ENCODE measurements at regions not wholly inside any gene's neighbourhood (a gene's known extent, or its start where the extent isn't known, plus 50 kb on each side); places are given as distances from the start of the nearest gene placed in this dataset.

- no peak for DNase-seq
Observed at GRCh38 chr6:95071464-95071863, 505.9 kb upstream of the MANEA start.

- no peak for DNase-seq
Observed at GRCh38 chr6:95078457-95078856, 498.9 kb upstream of the MANEA start.

GRCh38 chr6:95081231-95081630 lies 496.1 kb upstream of the MANEA start:
- no peak for DNase-seq

DNA sequence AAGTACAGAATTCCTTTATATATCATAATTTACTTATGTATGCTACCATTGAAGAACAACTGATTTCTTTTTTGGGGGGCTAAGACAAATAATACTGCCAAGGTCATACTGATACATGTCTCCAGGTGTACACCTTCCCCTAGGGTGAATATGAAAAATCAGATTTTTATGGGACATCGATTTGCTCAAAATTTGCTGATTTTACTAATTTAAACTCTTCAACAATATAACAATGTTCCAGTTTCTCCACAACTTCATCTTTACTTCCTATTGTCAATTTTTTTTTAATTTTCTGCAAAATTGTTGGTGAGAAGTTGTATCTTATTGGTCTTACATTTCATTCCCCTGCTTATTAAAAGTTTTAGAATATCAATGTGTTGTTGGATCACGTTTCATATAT lies 495.4 kb upstream of the MANEA start:
- DNase-seq: no peak

- DNase-seq: no peak
Observed at GRCh38 chr6:95083506-95083905, 493.8 kb upstream of the MANEA start.

- no peak for DNase-seq
Observed at GRCh38 chr6:95084867-95085266, 492.5 kb upstream of the MANEA start.

DNA sequence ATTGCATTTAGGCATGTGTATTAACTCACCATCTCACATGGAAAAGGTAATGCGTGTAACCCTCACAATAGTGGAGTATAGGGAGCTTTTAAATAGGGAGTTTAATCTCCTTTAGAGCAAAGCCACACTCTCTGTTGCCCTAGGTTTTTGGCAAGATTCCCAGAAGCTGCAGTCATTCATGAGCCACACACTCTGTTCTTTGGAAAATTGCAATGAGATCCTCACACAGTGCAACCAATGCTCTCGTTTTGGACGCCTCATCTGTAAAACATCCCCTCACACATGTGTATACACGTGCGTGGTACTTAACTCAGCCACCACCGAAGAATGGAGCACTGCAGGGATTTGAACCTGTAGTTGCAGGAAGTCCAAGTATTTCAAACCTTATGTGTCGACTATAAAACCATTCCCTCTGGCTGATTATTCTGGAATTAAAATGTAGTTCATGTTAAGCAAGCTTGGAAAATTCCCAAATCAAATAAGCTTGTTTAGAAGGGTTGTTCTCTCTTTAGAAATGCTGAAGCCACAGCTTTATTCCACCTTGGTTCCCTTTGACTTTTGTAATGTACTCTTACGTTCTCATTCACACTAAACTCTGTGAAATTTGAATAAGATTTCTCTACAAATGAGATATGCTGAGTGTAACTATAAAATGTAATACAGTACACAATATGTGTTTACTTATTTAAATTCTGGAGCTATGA lies 489.8 kb upstream of the MANEA start:
- DNase-seq: no peak

GRCh38 chr6:95091823-95092436 lies 485.4 kb upstream of the MANEA start:
- no peak for DNase-seq

- DNase-seq: no peak
Observed at GRCh38 chr6:95093154-95093553, 484.2 kb upstream of the MANEA start.

DNA sequence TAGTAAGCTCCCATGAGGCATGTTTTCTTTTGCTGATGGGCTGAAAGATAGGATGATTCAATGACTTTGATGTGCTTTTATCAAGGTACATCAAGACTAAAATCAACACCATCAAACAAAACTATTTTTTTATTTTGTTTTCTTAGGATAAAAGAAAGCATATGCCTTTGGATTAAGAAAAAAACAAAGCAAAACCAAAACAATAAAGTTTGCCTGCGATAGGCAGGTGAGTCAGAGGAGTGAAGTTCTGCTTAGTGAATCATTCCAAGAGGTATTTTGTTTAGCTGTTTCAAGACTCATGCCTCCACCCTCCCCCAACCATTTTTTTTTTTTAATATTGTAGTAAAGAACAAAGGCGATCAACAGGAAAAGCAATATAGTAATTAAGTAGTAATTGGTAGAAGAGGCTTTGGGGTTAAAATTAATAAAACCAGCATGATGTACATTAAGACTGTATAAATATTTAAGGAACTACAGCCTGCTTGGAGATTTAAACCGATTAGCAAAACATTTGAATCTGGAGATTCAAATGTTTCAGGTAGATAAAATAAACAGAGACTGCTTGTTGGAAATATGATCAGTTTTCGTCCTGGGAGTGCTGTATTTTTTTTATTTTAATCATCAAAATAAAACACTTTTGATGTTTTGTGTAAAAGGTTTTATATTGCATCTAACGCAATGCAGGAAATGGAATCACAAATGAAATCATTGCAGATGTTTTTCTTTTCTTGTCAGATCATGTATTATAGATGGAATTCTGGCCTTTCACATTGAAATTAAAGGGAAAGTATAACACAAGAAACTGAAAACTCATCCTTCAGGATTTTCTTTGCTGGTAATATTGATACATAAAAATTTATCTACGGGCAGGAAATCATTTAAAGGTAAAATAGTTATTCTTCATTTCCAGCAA lies 482.3 kb upstream of the MANEA start:
- no peak for DNase-seq

DNA sequence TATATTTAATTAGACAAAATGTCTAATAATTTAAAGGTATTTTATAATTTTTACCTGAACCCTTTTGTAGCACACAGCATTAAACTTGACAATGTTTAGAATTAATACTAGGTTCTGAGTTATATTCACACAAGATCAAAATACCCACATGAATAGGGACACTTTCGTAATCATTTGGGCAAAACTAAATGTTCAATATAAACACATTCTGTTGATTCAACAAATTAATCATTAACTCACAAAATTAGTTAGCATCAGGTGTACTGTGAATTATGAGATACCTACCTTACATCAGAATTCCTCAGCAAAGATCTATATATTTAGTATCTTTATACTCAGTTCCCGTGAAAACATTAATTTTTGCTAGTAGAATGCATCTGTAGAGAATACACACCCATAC lies 481.5 kb upstream of the MANEA start:
- no peak for DNase-seq

GRCh38 chr6:95099410-95099809 lies 477.9 kb upstream of the MANEA start:
- no peak for DNase-seq

GRCh38 chr6:95109212-95109611 lies 468.1 kb upstream of the MANEA start:
- DNase-seq: no peak

DNA sequence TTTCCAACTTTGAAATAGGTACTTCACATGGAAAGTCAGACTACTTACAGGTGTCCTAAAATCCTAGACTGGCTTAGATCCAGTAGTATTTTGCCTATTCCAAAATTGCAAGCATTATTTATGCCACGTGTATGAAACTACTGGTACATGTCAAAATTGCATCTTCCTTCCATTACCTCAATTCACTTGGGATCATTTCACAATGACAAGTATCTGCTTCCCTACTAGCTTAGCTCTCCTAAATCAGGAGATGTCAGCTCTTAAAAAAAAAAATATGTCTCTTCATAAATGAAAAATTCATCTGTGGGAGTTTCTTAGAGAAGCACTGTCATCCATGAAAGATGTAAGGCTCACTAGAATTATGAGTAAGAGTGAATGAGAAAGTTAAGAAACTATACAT lies 466.6 kb upstream of the MANEA start:
- DNase-seq: no peak

GRCh38 chr6:95117236-95117635 lies 460.1 kb upstream of the MANEA start:
- DNase-seq: no peak

GRCh38 chr6:95119927-95120326 lies 457.4 kb upstream of the MANEA start:
- no peak for DNase-seq

DNA sequence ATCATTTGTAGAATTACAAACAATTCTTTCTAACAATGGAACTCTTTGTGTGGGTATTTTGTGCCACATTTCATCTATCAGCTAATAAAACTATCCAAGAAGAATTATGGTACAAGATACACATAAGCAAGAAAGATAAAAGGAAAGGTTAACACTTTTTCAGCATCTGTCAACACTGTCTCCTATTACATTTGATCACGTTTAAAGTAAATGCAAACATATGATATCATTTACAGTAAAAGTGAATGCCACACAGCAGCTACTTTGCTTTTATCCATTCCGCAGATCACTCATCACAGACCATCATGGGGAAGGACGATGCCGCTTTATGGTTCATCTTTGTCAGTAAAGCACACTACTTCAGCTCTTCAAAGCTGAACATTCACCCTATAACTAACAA lies 456.4 kb upstream of the MANEA start:
- no peak for DNase-seq

- DNase-seq: no peak
Observed at GRCh38 chr6:95127261-95127660, 450.1 kb upstream of the MANEA start.

- no peak for DNase-seq
Observed at GRCh38 chr6:95128439-95128838, 448.9 kb upstream of the MANEA start.

GRCh38 chr6:95128947-95129346 lies 448.4 kb upstream of the MANEA start:
- DNase-seq: no peak

- DNase-seq: no peak
Observed at GRCh38 chr6:95133578-95133977, 443.8 kb upstream of the MANEA start.

DNA sequence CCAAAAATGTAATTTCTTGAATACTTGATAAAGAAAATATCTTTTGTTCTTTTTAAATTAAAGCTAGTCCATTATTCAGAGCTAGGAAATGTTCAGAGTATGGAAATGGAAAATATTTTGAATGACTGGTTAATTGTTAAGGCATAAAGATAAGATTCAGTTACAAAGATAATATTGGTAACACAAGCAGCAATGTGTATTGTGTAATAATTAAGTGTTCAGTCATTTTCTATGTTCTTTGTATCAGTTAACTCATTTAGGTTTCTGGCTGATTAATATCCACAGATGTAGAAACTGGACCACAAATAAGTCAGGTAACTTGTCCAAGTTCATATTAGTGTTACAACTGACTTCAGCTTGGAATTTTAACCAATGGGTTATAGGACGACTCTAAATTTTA lies 442.2 kb upstream of the MANEA start:
- no peak for DNase-seq

DNA sequence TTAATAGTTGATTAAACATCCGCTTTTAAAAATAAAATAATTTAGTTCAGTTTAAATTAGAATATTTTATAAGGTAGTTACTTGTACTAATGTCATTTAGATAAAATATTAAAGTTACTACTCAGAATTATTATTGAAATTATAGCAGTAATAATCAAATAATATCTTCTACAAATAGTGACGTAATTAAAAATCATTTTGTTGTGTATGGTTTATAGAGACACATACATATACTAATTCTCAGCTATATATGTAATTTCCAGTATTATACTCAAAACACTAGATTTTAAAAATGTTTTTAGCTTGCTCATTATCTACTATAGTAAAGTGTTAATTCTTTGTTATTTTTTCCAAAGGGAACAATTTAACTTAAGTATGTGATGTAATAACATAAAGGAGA lies 435.2 kb upstream of the MANEA start:
- no peak for DNase-seq

Data from stimulated activated naive CD4-positive, alpha-beta T cell treated with Interleukin-2 at 50 U/mL for 16 hours (primary cell).